Activated CD8-positive, alpha-beta memory T cell treated with anti-CD3 and anti-CD28 coated beads for 36 hours (primary cell): ENCODE measurements at regions not wholly inside any gene's neighbourhood (a gene's known extent, or its start where the extent isn't known, plus 50 kb on each side); places are given as distances from the start of the nearest gene placed in this dataset.
"Not testable (repeated sequence)": the region's sequence is repeated elsewhere in the genome, so short reads cannot be mapped to it uniquely, and the experiment has no call there.

Experiments used
- CTCF ChIA-PET: fragments of 350-600 bp; sonication (Branson Sonifier 250); formaldehyde crosslinking; loops from one replicate; lab custom pipeline; 2021; ENCODE audit warnings: antibody characterized with exemption; lab: Charles Lee
- POLR2A ChIA-PET: fragments of 350-600 bp; sonication (Branson Sonifier 250); formaldehyde crosslinking; loops from one replicate; lab custom pipeline; 2021; ENCODE audit warnings: antibody characterized with exemption; lab: Charles Lee

GRCh38 chr2:16386031-16386430, 279.6 kb downstream of the CYRIA start:
- CTCF ChIA-PET = no interaction called here

GRCh38 chr2:16385341-16385740, 280.3 kb downstream of the CYRIA start:
- ChIA-PET POLR2A (no interaction called here), CTCF (no interaction called here)

More at GRCh38 chr2:16386031-16386430, 279.6 kb downstream of the CYRIA start:
- POLR2A ChIA-PET = no interaction called here

GRCh38 chr2:16383411-16383810, 282.2 kb downstream of the CYRIA start:
- CTCF ChIA-PET = no interaction called here
- POLR2A ChIA-PET = no interaction called here

GRCh38 chr2:16382451-16382850, 283.2 kb downstream of the CYRIA start:
- POLR2A ChIA-PET = no interaction called here
- CTCF ChIA-PET = no interaction called here

- ChIA-PET CTCF (no interaction called here), POLR2A (no interaction called here)
Observed at GRCh38 chr2:16381511-16381910, 284.1 kb downstream of the CYRIA start.

GRCh38 chr2:16379901-16380300, 285.7 kb downstream of the CYRIA start:
- CTCF ChIA-PET, POLR2A ChIA-PET: not testable (repeated sequence)

- CTCF ChIA-PET, POLR2A ChIA-PET: not testable (repeated sequence)
Observed at GRCh38 chr2:16379061-16379460, 286.6 kb downstream of the CYRIA start.

- ChIA-PET CTCF (no interaction called here), POLR2A (no interaction called here)
Observed at GRCh38 chr2:16378031-16378430, 287.6 kb downstream of the CYRIA start.

- ChIA-PET POLR2A (no interaction called here), CTCF (no interaction called here)
Observed at GRCh38 chr2:16375981-16376380, 289.7 kb downstream of the CYRIA start.

GRCh38 chr2:16375351-16375750, 290.3 kb downstream of the CYRIA start:
- CTCF ChIA-PET = no interaction called here
- POLR2A ChIA-PET = no interaction called here

GRCh38 chr2:16374671-16375070, 291.0 kb downstream of the CYRIA start:
- CTCF ChIA-PET = no interaction called here

GRCh38 chr2:16373341-16373740, 292.3 kb downstream of the CYRIA start:
- ChIA-PET POLR2A (no interaction called here), CTCF (no interaction called here)

More at GRCh38 chr2:16374671-16375070, 291.0 kb downstream of the CYRIA start:
- POLR2A ChIA-PET = no interaction called here

- CTCF ChIA-PET = no interaction called here
- POLR2A ChIA-PET = no interaction called here
Observed at GRCh38 chr2:16371751-16372150, 293.9 kb downstream of the CYRIA start.

- ChIA-PET CTCF (no interaction called here), POLR2A (no interaction called here)
Observed at GRCh38 chr2:16368951-16369350, 296.7 kb downstream of the CYRIA start.

- CTCF ChIA-PET = no interaction called here
- POLR2A ChIA-PET = no interaction called here
Observed at GRCh38 chr2:16368328-16368727, 297.3 kb downstream of the CYRIA start.

- POLR2A ChIA-PET = no interaction called here
- CTCF ChIA-PET = no interaction called here
Observed at GRCh38 chr2:16365366-16365765, 300.3 kb downstream of the CYRIA start.

GRCh38 chr2:16363581-16363980, 302.1 kb downstream of the CYRIA start:
- ChIA-PET CTCF (no interaction called here), POLR2A (no interaction called here)

- CTCF ChIA-PET = no interaction called here
- POLR2A ChIA-PET = no interaction called here
Observed at GRCh38 chr2:16362611-16363010, 303.0 kb downstream of the CYRIA start.

GRCh38 chr2:16361261-16361995, 304.2 kb downstream of the CYRIA start:
- ChIA-PET POLR2A (no interaction called here), CTCF (no interaction called here)

- CTCF ChIA-PET = no interaction called here
- POLR2A ChIA-PET = no interaction called here
Observed at GRCh38 chr2:16359961-16360360, 305.7 kb downstream of the CYRIA start.

- ChIA-PET POLR2A (no interaction called here), CTCF (no interaction called here)
Observed at GRCh38 chr2:16357188-16357587, 308.4 kb downstream of the CYRIA start.

- ChIA-PET CTCF (no interaction called here), POLR2A (no interaction called here)
Observed at GRCh38 chr2:16351541-16351940, 314.1 kb downstream of the CYRIA start.
